A549 (cell line): ENCODE measurements at regions not wholly inside any gene's neighbourhood (a gene's known extent, or its start where the extent isn't known, plus 50 kb on each side); places are given as distances from the start of the nearest gene placed in this dataset.

Source experiments
- BHLHE40 ChIP-seq: IDR thresholded peaks from 2 replicates; pipeline ENCODE4 v1.6.1; 2012; ENCODE audit warnings: low read depth, low read length, inconsistent platforms
- CEBPB ChIP-seq, 2 experiments: fragments of >200 bp in 1 of 2; sonication (Bioruptor Twin) in 1 of 2; formaldehyde crosslinking in 1 of 2; IDR thresholded peaks; 2 replicates each; pipeline ENCODE4 v1.6.1; 2012 to 2016
- EHF ChIP-seq: fragments of 250-450 bp; sonication (Bioruptor Pico); IDR thresholded peaks from 2 replicates; pipeline ENCODE4 v1.5.0; 2020; ENCODE audit warnings: mild to moderate bottlenecking
- POLR2A ChIP-seq: IDR thresholded peaks from 2 replicates; pipeline ENCODE4 v1.6.1; 2012; ENCODE audit warnings: mild to moderate bottlenecking, low read length
- RAD21 ChIP-seq, 2 experiments: fragments of >200 bp in 1 of 2; sonication (Bioruptor Twin) in 1 of 2; formaldehyde crosslinking in 1 of 2; IDR thresholded peaks in 1 of 2; conservative IDR thresholded peaks in 1 of 2; 2 replicates in 1 of 2; 3 replicates in 1 of 2; pipeline ENCODE4 v1.6.1; 2012 to 2018; ENCODE audit warnings: inconsistent platforms in 1 of 2
- RFX5 ChIP-seq: fragments of 450-650 bp; IDR thresholded peaks from 2 replicates; pipeline ENCODE4 v1.7.1; 2014; ENCODE audit warnings: antibody characterized with exemption, mild to moderate bottlenecking, moderate library complexity
- SMC3 ChIP-seq: fragments of >200 bp; sonication (Bioruptor Twin); formaldehyde crosslinking; IDR thresholded peaks from 3 replicates; pipeline ENCODE4 v1.6.1; 2018; ENCODE audit warnings: inconsistent platforms
- ZFP36 ChIP-seq: fragments of 450-650 bp; IDR thresholded peaks from 2 replicates; pipeline ENCODE4 v1.6.1; 2014; ENCODE audit warnings: borderline replicate concordance; ENCODE audit not compliant: partially characterized antibody
- TF ChIP-seq, protein P1 (sequence below): fragments of >200 bp; sonication (Bioruptor Twin); formaldehyde crosslinking; IDR thresholded peaks from 3 replicates; pipeline ENCODE4 v1.5.1; 2016
- TF ChIP-seq, protein P2 (sequence below): fragments of 200-600 bp; sonication (generic); IDR thresholded peaks from 2 replicates; pipeline ENCODE4 v1.6.1; 2016; ENCODE audit warnings: antibody characterized with exemption, mild to moderate bottlenecking, moderate library complexity

DNA sequence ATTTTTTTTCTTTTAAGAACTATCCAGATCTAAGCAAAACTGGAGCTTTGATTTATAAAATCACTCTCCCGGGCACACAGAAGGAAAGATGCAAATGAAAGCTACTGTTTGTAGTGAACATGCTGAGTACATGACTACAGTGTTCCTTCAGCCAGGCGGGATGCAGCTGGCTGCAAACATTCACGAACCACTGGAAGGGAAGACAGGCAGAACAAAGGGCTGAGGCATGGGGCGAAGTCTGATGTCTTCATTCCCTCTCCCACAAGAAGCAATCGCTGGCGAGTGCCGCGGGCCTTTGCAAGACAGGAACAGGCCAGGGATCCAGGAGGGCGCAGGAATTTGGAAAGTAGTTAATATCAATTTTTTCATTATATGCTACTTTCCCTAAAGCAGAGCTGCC is 257.9 kb upstream of the AJAP1 start:
- no peak for TF ChIP-seq ZFP36
- TF ChIP-seq, protein P1, sequence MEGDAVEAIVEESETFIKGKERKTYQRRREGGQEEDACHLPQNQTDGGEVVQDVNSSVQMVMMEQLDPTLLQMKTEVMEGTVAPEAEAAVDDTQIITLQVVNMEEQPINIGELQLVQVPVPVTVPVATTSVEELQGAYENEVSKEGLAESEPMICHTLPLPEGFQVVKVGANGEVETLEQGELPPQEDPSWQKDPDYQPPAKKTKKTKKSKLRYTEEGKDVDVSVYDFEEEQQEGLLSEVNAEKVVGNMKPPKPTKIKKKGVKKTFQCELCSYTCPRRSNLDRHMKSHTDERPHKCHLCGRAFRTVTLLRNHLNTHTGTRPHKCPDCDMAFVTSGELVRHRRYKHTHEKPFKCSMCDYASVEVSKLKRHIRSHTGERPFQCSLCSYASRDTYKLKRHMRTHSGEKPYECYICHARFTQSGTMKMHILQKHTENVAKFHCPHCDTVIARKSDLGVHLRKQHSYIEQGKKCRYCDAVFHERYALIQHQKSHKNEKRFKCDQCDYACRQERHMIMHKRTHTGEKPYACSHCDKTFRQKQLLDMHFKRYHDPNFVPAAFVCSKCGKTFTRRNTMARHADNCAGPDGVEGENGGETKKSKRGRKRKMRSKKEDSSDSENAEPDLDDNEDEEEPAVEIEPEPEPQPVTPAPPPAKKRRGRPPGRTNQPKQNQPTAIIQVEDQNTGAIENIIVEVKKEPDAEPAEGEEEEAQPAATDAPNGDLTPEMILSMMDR, result no peak
- no peak for TF ChIP-seq RAD21 (conservative IDR thresholded peaks at IDR 0.05 in 1 of 2, IDR thresholded peaks at IDR 0.05 in 1 of 2)
- TF ChIP-seq POLR2A, result no peak
- TF ChIP-seq CEBPB (IDR thresholded peaks at IDR 0.05), result no peak
- TF ChIP-seq RFX5, result no peak
- TF ChIP-seq, protein P2, sequence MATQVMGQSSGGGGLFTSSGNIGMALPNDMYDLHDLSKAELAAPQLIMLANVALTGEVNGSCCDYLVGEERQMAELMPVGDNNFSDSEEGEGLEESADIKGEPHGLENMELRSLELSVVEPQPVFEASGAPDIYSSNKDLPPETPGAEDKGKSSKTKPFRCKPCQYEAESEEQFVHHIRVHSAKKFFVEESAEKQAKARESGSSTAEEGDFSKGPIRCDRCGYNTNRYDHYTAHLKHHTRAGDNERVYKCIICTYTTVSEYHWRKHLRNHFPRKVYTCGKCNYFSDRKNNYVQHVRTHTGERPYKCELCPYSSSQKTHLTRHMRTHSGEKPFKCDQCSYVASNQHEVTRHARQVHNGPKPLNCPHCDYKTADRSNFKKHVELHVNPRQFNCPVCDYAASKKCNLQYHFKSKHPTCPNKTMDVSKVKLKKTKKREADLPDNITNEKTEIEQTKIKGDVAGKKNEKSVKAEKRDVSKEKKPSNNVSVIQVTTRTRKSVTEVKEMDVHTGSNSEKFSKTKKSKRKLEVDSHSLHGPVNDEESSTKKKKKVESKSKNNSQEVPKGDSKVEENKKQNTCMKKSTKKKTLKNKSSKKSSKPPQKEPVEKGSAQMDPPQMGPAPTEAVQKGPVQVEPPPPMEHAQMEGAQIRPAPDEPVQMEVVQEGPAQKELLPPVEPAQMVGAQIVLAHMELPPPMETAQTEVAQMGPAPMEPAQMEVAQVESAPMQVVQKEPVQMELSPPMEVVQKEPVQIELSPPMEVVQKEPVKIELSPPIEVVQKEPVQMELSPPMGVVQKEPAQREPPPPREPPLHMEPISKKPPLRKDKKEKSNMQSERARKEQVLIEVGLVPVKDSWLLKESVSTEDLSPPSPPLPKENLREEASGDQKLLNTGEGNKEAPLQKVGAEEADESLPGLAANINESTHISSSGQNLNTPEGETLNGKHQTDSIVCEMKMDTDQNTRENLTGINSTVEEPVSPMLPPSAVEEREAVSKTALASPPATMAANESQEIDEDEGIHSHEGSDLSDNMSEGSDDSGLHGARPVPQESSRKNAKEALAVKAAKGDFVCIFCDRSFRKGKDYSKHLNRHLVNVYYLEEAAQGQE, result no peak
- no peak for TF ChIP-seq EHF
- no peak for TF ChIP-seq SMC3
- TF ChIP-seq BHLHE40, result no peak
